Natural killer cell (primary cell): ENCODE measurements at regions not wholly inside any gene's neighbourhood (a gene's known extent, or its start where the extent isn't known, plus 50 kb on each side); places are given as distances from the start of the nearest gene placed in this dataset.

Source experiments
- ATAC-seq, 3 donors: fragments of 150-1000 bp in 2 of 3; fragments of 200-7000 bp in 1 of 3; cut with Tn5 transposase; 1 replicate in 1 of 3; 2 replicates in 2 of 3; pipeline ENCODE4 v1.10.0; 2021; ENCODE audit warnings: mild to moderate bottlenecking in 2 of 3, moderate library complexity in 2 of 3
- DNase-seq, 2 donors: peaks; one replicate each; pipeline versions ENCODE4 v3.0.0 to v3.0.0-alpha.2; 2013 to 2021; ENCODE audit warnings: mixed read lengths in 1 of 2
- H3K27ac ChIP-seq: one replicate; pipeline ENCODE4 v1.5.1; 2013; ENCODE audit warnings: mild to moderate bottlenecking, low read length
- H3K27me3 ChIP-seq: one replicate; pipeline ENCODE4 v1.6.1; 2013; ENCODE audit warnings: low read length; ENCODE audit not compliant: control insufficient read depth, insufficient read depth
- H3K36me3 ChIP-seq: one replicate; pipeline ENCODE4 v1.6.1; 2013; ENCODE audit warnings: low read length; ENCODE audit not compliant: control insufficient read depth, insufficient read depth
- H3K4me1 ChIP-seq: one replicate; pipeline ENCODE4 v1.6.1; 2013; ENCODE audit warnings: low read length; ENCODE audit not compliant: control insufficient read depth, insufficient read depth
- H3K4me3 ChIP-seq: one replicate; pipeline ENCODE4 v1.5.1; 2013; ENCODE audit warnings: low read length
- H3K9me3 ChIP-seq: one replicate; pipeline ENCODE4 v1.6.1; 2013; ENCODE audit warnings: low read length; ENCODE audit not compliant: control insufficient read depth, insufficient read depth
- H3K27ac Mint-ChIP-seq, 2 donors: one replicate each; pipeline ENCODE4 v1.8.0; 2022; ENCODE audit warnings: mild to moderate bottlenecking in 2 of 2, mixed read lengths in 2 of 2, moderate library complexity in 1 of 2
- H3K27me3 Mint-ChIP-seq, 2 donors: one replicate each; pipeline ENCODE4 v1.8.0; 2022; ENCODE audit warnings: low read depth in 2 of 2, mixed read lengths in 2 of 2
- H3K36me3 Mint-ChIP-seq: one replicate; pipeline ENCODE4 v1.8.0; 2022; ENCODE audit warnings: mixed read lengths
- H3K4me1 Mint-ChIP-seq, 2 donors: one replicate each; pipeline ENCODE4 v1.8.0; 2022; ENCODE audit warnings: mixed read lengths in 2 of 2
- H3K4me3 Mint-ChIP-seq: one replicate; pipeline ENCODE4 v1.8.0; 2022; ENCODE audit warnings: mild to moderate bottlenecking, moderate library complexity, mixed read lengths
- H3K9me3 Mint-ChIP-seq, 2 donors: one replicate each; pipeline ENCODE4 v1.8.0; 2022; ENCODE audit warnings: mixed read lengths in 2 of 2
- WGBS: methylation state at CpG from one replicate; pipeline ENCODE4 v1.1.7; 2013; ENCODE audit warnings: missing lambda C conversion rate; ENCODE audit not compliant: insufficient coverage; 5-methylcytosine and 5-hydroxymethylcytosine counted together
- intact Hi-C: fragments of 100-400 bp; cut with micrococcal nuclease; formaldehyde crosslinking; loops from one replicate; pipeline ENCODE4 v1.14.2; 2022
- TF ChIP-seq, protein P1 (sequence below): fragments of 200-600 bp; IDR thresholded peaks from one replicate; pipeline ENCODE4 v1.8.0; 2022; ENCODE audit warnings: antibody characterized with exemption

DNA sequence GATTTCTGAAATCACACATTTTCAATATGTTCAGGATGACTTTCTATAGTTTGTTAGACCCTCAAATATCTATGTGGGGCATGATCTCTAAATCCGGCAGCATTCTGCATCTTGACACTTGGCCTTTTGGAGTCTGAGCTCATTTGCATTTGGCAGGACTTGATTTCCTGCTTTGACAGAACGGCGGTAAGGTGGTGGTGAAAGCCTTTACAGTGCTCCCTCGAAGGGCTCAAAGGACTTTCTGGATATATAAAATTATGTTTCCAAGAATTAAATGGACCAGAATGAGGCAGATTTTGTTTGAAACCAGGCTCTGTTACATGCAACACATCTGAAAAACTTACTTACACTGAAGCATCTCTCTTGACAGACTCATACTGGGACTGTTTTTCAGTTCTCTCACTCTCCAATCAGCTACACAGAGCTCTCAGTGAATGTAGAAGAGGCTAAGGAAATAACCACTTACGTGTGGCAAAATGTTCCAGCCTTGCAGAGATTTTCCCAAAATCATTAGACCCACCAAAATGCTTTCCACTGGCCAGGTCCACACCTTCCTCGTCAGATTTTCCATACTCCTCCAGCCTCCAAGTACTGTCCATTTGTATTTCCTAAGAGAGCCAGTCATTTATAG, 207.2 kb downstream of the SPRY2 start:
- intact Hi-C loops = no loop called here
- H3K4me1 Mint-ChIP-seq = no peaks in the 10 kb centered on the region
- Histone ChIP-seq H3K4me1 (no peaks in the 10 kb centered on the region), H3K9me3 (no peaks in the 10 kb centered on the region), H3K36me3 (no peaks in the 10 kb centered on the region), H3K27ac (no peak overlapping the region), H3K4me3 (no peak overlapping the region), H3K27me3 (no peaks in the 10 kb centered on the region)
- H3K4me3 Mint-ChIP-seq = no peak overlapping the region
- TF ChIP-seq, protein P1, sequence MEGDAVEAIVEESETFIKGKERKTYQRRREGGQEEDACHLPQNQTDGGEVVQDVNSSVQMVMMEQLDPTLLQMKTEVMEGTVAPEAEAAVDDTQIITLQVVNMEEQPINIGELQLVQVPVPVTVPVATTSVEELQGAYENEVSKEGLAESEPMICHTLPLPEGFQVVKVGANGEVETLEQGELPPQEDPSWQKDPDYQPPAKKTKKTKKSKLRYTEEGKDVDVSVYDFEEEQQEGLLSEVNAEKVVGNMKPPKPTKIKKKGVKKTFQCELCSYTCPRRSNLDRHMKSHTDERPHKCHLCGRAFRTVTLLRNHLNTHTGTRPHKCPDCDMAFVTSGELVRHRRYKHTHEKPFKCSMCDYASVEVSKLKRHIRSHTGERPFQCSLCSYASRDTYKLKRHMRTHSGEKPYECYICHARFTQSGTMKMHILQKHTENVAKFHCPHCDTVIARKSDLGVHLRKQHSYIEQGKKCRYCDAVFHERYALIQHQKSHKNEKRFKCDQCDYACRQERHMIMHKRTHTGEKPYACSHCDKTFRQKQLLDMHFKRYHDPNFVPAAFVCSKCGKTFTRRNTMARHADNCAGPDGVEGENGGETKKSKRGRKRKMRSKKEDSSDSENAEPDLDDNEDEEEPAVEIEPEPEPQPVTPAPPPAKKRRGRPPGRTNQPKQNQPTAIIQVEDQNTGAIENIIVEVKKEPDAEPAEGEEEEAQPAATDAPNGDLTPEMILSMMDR = no peak
- no peak for DNase-seq
- no peaks in the 10 kb centered on the region for H3K9me3 Mint-ChIP-seq
- no peak overlapping the region for H3K27ac Mint-ChIP-seq
- 60% methylated on average over 6 of the region's 6 CpGs for WGBS
- peaks cover 0 to 6% of the 10 kb centered on the region in 2 donors for H3K27me3 Mint-ChIP-seq
- H3K36me3 Mint-ChIP-seq = no peaks in the 10 kb centered on the region
- ATAC-seq = no peak

DNA sequence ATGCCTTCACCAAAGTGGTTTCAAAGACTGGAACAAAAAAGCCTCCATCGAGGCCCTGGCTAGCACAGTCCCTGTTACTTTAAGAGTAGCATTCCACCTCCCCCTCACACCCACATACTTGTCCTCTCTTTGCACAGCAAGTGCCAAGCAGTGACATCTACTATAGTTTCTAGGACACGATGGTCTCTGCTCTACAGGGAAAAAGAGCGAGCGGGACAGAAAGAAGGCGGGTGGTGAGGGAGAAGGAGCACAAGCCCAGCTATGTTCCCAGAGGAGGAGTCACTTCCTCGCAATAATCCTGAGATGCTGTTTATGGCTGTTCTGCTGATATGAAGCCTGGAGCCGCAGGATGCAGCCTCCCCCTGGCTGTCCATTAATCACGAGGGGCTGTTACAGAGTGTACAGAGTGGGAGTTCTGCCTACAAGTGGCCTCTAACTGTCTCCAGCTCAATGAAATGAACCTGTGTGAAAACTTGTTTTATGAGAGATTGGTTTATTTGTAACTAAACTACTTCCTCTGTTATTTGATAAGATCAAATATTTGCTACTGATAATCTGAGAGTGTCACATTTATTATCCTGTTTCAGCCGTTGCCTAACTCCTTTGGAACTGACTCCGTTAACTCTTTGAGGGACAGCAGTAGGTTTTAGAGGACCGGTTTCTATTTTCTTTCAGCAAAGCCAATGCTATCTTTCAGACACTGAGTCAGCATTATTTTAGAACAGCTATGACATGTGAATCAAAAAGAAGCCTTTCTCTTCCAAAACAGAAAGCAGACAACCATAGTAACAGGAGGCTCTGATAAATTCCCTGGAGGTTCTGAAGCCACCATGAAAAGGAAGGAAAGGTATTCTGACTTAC, 208.0 kb downstream of the SPRY2 start:
- Histone ChIP-seq H3K4me1 (no peaks in the 10 kb centered on the region), H3K27ac (no peak overlapping the region), H3K4me3 (no peak overlapping the region), H3K9me3 (no peaks in the 10 kb centered on the region), H3K27me3 (no peaks in the 10 kb centered on the region), H3K36me3 (no peaks in the 10 kb centered on the region)
- no peaks in the 10 kb centered on the region for H3K9me3 Mint-ChIP-seq
- H3K36me3 Mint-ChIP-seq = no peaks in the 10 kb centered on the region
- H3K4me1 Mint-ChIP-seq = no peaks in the 10 kb centered on the region
- 59% methylated on average over 11 of the region's 11 CpGs for WGBS
- ATAC-seq (no peak), DNase-seq (no peak)
- no peak overlapping the region for H3K27ac Mint-ChIP-seq
- peaks cover 0 to 6% of the 10 kb centered on the region in 2 donors for H3K27me3 Mint-ChIP-seq
- H3K4me3 Mint-ChIP-seq = no peak overlapping the region
- TF ChIP-seq, protein P1 = no peak
- intact Hi-C loops = no loop called here

DNA sequence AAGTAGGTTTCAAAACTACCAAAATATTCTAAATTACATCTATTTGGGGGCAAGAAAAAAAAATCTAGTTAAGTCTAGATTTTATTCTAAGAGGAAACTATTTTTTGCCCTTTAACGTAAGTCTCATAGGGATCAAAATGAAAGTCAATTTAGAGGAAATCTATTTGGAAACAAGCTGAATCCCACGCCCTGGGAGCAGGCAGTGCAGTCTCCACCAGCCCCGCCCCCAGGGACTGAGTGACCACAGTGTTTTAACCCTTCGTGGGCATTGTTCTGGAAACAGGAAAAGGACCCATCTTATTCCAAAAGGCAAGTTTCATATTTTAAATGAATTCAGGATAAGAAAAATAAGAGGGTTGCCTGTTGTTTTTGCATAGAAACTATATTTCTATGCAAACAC, 209.7 kb downstream of the SPRY2 start:
- Histone ChIP-seq H3K36me3 (no peaks in the 10 kb centered on the region), H3K4me1 (no peaks in the 10 kb centered on the region), H3K27me3 (no peaks in the 10 kb centered on the region), H3K27ac (no peak overlapping the region), H3K4me3 (no peak overlapping the region), H3K9me3 (no peaks in the 10 kb centered on the region)
- Mint-ChIP-seq H3K4me1 (no peaks in the 10 kb centered on the region), H3K9me3 (no peaks in the 10 kb centered on the region), H3K27ac (no peak overlapping the region), H3K36me3 (no peaks in the 10 kb centered on the region), H3K4me3 (no peak overlapping the region), H3K27me3 (peaks cover 0 to 17% of the 10 kb centered on the region in 2 donors)
- ATAC-seq (no peak), DNase-seq (no peak)
- TF ChIP-seq, protein P1 = no peak
- 74% methylated on average over 4 of the region's 4 CpGs for WGBS
- intact Hi-C loops = no loop called here
